Panc1 (cell line): ENCODE measurements at regions not wholly inside any gene's neighbourhood (a gene's known extent, or its start where the extent isn't known, plus 50 kb on each side); places are given as distances from the start of the nearest gene placed in this dataset.

Experiments
- ATAC-seq: fragments of 200-7000 bp; cut with Tn5 transposase; 2 replicates; pipeline ENCODE4 v1.9.1; 2020; ENCODE audit warnings: mild to moderate bottlenecking, moderate library complexity
- BruUV-seq: library from RNA; stranded (reverse); fragments of 400-500 nt; replicated peaks from 2 replicates; lab custom pipeline; 2021; lab: Mats Ljungman, UMichigan
- CTCF ChIA-PET: fragments of 300-600 bp; sonication (Branson Sonifier 250); formaldehyde crosslinking; loops from one replicate; lab custom pipeline; 2022; ENCODE audit warnings: antibody characterized with exemption; lab: Charles Lee
- POLR2A ChIA-PET: fragments of 300-600 bp; sonication (Branson Sonifier 250); formaldehyde crosslinking; loops from one replicate; lab custom pipeline; 2022; ENCODE audit warnings: antibody characterized with exemption; lab: Charles Lee
- DNase-seq: peaks from one replicate; pipeline ENCODE4 v3.0.0-alpha.2; 2010; ENCODE audit warnings: low read depth, low spot score
- H3K27ac ChIP-seq: 2 replicates; pipeline ENCODE4 v1.5.1; 2011; ENCODE audit warnings: mild to moderate bottlenecking, low read length, inconsistent platforms
- H3K27me3 ChIP-seq: fragments of 200-500 bp; sonication (Bioruptor generic); 2 replicates; pipeline ENCODE4 v1.6.0; 2014; ENCODE audit warnings: low read length, inconsistent platforms; ENCODE audit not compliant: control insufficient read depth, insufficient read depth
- H3K36me3 ChIP-seq: fragments of 200-500 bp; sonication (Bioruptor generic); 2 replicates; pipeline ENCODE4 v1.5.1; 2014; ENCODE audit warnings: inconsistent platforms, mild to moderate bottlenecking, low read length, moderate library complexity; ENCODE audit not compliant: control insufficient read depth, insufficient read depth
- H3K4me1 ChIP-seq: 2 replicates; pipeline ENCODE4 v1.5.1; 2011; ENCODE audit warnings: inconsistent platforms, mild to moderate bottlenecking, low read length, moderate library complexity; ENCODE audit not compliant: control insufficient read depth, insufficient read depth
- H3K4me3 ChIP-seq, 2 experiments: 2 replicates each; pipeline ENCODE4 v1.5.1; 2011 to 2012; ENCODE audit warnings: low read depth in 2 of 2, low read length in 2 of 2, mild to moderate bottlenecking in 2 of 2, inconsistent platforms in 1 of 2, moderate library complexity in 1 of 2
- H3K9me3 ChIP-seq: fragments of 200-500 bp; sonication (Bioruptor generic); 2 replicates; pipeline ENCODE4 v1.5.1; 2014; ENCODE audit warnings: low read depth, mild to moderate bottlenecking, inconsistent platforms, low read length, moderate library complexity; ENCODE audit not compliant: control insufficient read depth, insufficient read depth
- POLR2AphosphoS5 ChIP-seq: IDR thresholded peaks from 2 replicates; pipeline ENCODE4 v1.6.1; 2012; ENCODE audit warnings: mild to moderate bottlenecking, low read depth, low read length, moderate library complexity
- REST ChIP-seq, 2 experiments: IDR thresholded peaks; 2 replicates each; pipeline ENCODE4 v1.6.1; 2011 to 2012; ENCODE audit warnings: low read depth in 2 of 2, control low read depth in 1 of 2, low read length in 1 of 2, mild to moderate bottlenecking in 1 of 2, moderate library complexity in 1 of 2; ENCODE audit not compliant: insufficient read depth in 1 of 2
- SIN3A ChIP-seq: IDR thresholded peaks from 2 replicates; pipeline ENCODE4 v1.6.1; 2012; ENCODE audit warnings: low read depth, mild to moderate bottlenecking, low read length, moderate library complexity, borderline replicate concordance; ENCODE audit not compliant: insufficient read depth
- TCF7L2 ChIP-seq: IDR thresholded peaks from 2 replicates; pipeline ENCODE4 v1.6.1; 2011; ENCODE audit warnings: mild to moderate bottlenecking, low read depth, low read length, inconsistent platforms
- in situ Hi-C: cut with HindIII; loops from 2 replicates; pipeline ENCODE4 v1.10.0; 2016; ENCODE audit warnings: low sequenced_read_pairs, low pct_unique_long_range_greater_than_20kb
- intact Hi-C: fragments of 100-400 bp; cut with micrococcal nuclease; formaldehyde crosslinking; loops from one replicate; pipeline ENCODE4 v1.10.0; 2022; ENCODE audit not compliant: unreplicated experiment
- TF ChIP-seq, protein P1 (sequence below): fragments of 450-650 bp; IDR thresholded peaks from 2 replicates; pipeline ENCODE4 v1.5.1; 2017; ENCODE audit warnings: mild to moderate bottlenecking

DNA sequence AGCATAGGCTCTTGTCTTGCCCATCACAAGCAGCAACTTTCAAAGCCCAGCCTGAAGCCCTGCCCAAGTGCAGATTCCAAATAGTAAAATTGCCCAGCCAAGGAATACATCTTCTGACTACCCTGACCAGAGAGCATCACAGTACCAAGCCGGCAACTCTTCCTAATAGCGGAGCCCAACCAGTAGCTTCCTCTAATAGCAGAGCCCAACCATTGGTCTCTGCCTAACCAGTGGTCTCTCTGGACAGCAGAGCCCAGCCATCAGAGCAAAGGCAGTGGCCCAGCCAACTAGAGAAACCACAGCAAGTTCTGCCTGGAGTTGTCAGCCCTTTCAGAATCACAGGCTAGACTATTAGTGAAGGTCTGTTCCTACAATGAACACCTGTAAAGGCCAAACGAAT is 285.6 kb downstream of the HGF start:
- H3K4me1 ChIP-seq, result no peaks in the 10 kb centered on the region
- TF ChIP-seq SIN3A (no peak), TCF7L2 (no peak), REST (IDR thresholded peaks at IDR 0.05; ENCODE audit: insufficient read depth in 1 of 2, low read depth in 2 of 2, low read length in 1 of 2) (no peak), POLR2AphosphoS5 (no peak)
- TF ChIP-seq, protein P1, sequence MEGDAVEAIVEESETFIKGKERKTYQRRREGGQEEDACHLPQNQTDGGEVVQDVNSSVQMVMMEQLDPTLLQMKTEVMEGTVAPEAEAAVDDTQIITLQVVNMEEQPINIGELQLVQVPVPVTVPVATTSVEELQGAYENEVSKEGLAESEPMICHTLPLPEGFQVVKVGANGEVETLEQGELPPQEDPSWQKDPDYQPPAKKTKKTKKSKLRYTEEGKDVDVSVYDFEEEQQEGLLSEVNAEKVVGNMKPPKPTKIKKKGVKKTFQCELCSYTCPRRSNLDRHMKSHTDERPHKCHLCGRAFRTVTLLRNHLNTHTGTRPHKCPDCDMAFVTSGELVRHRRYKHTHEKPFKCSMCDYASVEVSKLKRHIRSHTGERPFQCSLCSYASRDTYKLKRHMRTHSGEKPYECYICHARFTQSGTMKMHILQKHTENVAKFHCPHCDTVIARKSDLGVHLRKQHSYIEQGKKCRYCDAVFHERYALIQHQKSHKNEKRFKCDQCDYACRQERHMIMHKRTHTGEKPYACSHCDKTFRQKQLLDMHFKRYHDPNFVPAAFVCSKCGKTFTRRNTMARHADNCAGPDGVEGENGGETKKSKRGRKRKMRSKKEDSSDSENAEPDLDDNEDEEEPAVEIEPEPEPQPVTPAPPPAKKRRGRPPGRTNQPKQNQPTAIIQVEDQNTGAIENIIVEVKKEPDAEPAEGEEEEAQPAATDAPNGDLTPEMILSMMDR, result no peak
- no peaks in the 10 kb centered on the region for H3K36me3 ChIP-seq
- intact Hi-C loops, result no loop called here
- no peak overlapping the region for H3K4me3 ChIP-seq
- H3K27me3 ChIP-seq, result no peaks in the 10 kb centered on the region
- ATAC-seq, result no peak; the same call in 1 of the 2 replicates
- ChIA-PET CTCF (no interaction called here), POLR2A (no interaction called here)
- BruUV-seq, result no TSS peak
- no peak for DNase-seq
- no peak overlapping the region for H3K27ac ChIP-seq
- in situ Hi-C loops, result no loop called here
- no peaks in the 10 kb centered on the region for H3K9me3 ChIP-seq

- H3K27me3 ChIP-seq, result no peaks in the 10 kb centered on the region
- no peak overlapping the region for H3K4me3 ChIP-seq
- H3K27ac ChIP-seq, result no peak overlapping the region
- intact Hi-C loops (no loop called here), in situ Hi-C loops (no loop called here)
- no peaks in the 10 kb centered on the region for H3K36me3 ChIP-seq
- no peak for ATAC-seq
- BruUV-seq, result no TSS peak
- no peak for DNase-seq
- CTCF ChIA-PET, result interaction anchor here (0.6 to 1.3 kb wide), 2 partner anchors 14 to 1113 kb away, joined by 3 to 4 read pairs; no protein-coding TSS in a partner anchor
- no peak for TF ChIP-seq SIN3A
- TF ChIP-seq, protein P1, result peak; percentile 39; the same call in 1 of the 2 replicates
- TF ChIP-seq POLR2AphosphoS5, result no peak
- TF ChIP-seq REST (IDR thresholded peaks at IDR 0.05; ENCODE audit: insufficient read depth in 1 of 2, low read depth in 2 of 2, low read length in 1 of 2), result no peak
- no peaks in the 10 kb centered on the region for H3K4me1 ChIP-seq
- POLR2A ChIA-PET, result no interaction called here
- no peaks in the 10 kb centered on the region for H3K9me3 ChIP-seq
Observed at GRCh38 chr7:81482600-81483186, 287.2 kb downstream of the HGF start.
